HG03460 (cell line): ENCODE measurements at regions not wholly inside any gene's neighbourhood (a gene's known extent, or its start where the extent isn't known, plus 50 kb on each side); places are given as distances from the start of the nearest gene placed in this dataset.

Experiments
- ATAC-seq: cut with Tn5 transposase; IDR thresholded peaks from one replicate; pipeline ENCODE4 v1.9.1; 2021; ENCODE audit not compliant: unreplicated experiment

DNA sequence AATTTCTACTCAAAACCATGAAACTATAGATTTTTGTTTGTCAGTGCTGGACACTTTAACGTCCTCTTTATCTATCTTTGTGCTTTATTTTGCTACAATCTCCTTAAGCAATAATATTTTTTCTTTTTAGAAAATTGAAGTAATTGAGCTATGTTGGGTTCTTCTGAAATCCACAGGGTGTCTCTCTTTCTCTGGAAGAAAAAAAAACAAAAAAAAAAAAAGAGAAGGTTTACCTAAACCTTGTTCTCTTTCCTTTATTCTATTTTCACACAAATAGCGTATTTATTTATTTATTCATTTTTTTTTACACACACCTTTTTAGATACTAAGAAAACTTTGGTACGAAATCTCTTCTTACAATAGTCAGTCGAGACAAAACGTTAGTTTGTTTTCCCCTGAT lies 601.0 kb downstream of the EDEM1 start:
- ATAC-seq, result no peak

DNA sequence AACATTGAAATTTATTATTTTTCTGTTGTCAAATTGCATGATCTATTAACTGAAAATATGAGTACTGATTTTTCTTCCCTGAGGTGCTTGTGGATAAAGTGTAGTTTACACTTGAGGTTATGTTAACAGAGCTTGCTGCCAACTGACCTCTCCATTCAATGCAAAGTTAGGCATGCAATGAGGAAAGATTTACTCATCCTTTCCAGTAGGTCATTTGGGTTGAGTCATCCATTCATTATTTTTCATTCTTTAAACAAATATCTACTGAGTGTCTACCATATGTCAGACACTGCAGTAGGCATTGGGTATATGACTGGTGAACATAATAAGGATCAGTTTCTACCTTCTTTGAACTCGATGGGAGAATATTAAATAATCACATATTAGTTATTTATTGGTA lies 604.1 kb downstream of the EDEM1 start:
- ATAC-seq, result no peak

DNA sequence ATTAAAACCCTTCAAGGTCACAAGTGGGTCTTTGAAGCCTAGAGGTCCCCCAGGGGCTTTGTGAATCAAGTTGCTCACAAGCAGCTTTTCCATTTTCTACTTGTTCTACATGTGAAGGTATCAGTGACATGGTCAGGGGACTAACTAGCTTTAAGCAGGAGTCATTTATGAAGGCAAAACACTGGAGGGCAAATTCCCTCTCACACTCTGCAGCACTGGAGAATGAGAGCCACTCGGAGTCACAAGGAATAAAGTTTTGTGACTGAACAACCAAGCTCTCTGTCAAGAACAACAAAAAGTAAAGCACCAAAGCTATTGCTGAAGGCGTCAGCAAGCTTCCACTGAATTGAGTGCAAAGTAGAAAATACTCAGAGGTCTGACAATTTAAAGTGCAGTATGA lies 609.0 kb downstream of the EDEM1 start:
- no peak for ATAC-seq

DNA sequence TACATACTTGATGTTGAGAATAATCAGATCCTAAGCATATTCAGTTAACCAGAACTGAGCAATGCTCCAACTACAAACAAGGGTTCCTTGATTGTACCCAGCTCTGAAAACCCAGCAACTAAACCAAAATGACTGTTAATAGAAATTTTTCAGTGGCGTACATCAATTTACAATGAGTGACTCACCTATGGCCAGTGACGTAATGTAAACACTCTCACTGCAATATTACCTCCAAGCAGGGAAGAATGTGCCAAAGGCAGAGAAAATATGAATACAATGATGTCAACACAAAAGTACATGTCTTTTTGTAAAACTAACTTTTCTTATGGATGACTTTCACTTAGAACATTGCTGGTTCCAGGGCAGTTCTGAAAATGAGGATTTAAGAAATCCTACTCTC lies 611.3 kb downstream of the EDEM1 start:
- no peak for ATAC-seq

DNA sequence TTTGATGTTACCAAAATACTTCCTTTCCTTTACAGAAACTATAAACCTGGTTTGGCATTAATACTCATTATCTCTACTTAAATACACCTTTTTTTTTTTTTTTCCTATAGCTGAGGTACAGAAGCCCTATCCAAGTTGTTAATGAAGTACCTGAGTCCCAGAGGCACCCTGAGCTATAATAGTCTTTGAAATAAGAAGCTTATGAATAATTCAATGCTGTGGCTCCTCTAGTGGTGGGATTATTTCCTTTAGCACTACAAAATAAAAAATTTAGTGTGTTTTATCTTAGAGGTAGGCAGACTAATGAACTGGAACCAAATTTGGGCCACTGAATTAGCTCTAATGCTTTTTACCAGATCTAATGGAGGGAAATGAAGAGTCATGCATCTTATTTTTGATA lies 611.9 kb downstream of the EDEM1 start:
- ATAC-seq, result no peak

DNA sequence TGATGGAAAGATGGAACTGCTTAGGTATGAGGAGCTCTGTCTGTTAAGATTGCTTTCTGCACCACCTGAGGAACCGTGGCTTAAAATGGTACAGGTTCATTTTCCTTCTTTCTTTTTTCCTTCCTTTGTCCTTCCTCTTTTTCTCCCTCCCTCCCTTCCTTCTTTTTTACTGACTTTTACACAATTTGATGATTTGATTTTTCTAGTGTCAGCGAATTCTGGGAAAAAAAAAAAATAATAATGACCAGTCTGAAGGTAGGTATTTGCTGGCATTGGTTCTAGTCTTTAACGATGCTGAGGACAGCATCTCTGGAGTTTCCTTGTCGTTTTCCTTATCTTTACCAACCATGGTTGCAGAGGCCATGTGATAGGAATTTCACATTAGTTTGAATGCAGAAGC lies 613.5 kb downstream of the EDEM1 start:
- no peak for ATAC-seq

DNA sequence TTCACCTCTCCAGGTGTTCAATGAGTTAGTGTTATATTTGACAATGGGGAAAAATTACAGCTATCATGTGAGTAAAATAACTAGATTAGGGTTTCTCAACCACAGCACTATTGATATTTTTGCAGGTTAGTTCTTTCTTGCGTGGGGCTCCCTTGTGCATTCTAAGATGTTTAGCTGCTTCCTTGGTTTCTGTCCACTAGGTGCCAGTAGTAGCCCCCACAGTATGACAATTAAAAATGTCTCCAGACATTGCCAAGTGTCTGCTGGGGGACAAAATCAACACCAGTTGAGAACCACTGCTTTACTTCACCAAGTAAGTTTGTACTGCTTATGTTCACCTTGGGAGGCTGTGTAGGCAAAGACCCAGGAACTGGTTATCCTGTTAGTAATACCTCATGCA lies 618.7 kb downstream of the EDEM1 start:
- no peak for ATAC-seq

DNA sequence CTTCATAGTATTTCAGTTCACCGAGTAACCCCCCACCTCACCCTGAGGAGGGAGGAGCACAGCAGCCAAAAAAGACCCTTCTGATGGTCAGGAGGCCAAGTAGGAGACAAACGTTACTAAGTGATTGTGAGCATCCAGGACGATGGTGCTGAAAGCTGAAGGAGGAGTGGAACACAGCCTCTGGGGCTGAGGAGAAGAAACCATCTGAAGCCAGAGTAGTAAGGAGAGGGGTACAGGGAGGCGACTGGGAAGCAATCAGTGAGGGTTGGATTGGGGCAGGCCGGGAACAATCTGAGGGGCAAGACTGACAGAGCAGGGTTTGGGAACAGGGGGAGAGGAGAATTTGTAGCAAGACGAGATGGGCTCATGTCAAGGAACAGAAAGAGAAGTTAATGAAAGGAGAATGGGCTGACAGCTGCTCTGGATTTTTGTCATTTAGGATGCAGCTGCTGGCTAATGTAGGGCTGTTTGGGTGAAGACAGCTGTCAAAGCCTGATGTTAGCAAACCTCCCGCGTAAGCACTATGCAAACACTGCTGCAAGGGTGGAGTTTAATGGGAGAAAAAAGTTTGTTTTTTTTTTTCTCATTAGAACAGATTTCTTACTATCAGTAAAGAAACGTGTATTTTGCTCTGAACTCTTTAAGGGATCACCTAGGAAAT lies 622.2 kb downstream of the EDEM1 start:
- ATAC-seq, result no peak

DNA sequence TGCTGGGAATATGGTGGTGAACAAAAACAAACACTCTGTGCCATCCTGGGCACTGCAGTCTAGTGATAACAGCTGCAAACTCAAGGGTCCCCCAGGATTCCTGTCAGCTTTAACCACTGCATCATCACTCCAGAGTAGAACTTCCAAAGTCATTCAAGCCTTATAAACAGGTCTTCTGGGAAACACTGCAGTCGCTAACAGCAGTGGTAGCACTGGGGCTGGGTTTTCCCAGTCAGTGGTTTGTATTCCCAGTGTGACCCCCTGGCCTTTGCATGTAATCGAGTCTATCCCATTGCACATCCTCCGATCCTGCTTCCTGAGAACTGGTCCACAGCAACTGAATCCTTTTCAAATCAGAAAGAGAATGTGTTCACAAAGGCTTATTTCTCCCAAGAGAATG lies 623.5 kb downstream of the EDEM1 start:
- no peak for ATAC-seq

DNA sequence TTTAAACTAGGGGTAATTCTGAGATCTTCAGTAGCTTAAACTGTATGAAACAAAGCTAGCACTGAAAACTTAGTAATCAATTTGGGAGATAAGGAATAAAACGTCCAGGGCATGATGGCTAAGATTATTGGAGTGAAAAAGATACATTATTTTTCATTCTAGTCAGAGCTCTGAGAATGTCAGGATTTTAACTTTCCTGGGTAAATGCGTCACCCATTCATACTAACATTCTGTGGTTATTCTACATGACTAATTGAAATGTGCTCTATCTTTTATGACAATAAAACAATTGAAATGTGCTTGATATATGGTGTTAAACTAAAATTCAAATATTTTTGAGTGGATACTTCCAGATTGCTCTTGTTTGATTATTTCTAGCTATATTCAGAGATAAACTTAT lies 626.0 kb downstream of the EDEM1 start:
- ATAC-seq, result no peak

DNA sequence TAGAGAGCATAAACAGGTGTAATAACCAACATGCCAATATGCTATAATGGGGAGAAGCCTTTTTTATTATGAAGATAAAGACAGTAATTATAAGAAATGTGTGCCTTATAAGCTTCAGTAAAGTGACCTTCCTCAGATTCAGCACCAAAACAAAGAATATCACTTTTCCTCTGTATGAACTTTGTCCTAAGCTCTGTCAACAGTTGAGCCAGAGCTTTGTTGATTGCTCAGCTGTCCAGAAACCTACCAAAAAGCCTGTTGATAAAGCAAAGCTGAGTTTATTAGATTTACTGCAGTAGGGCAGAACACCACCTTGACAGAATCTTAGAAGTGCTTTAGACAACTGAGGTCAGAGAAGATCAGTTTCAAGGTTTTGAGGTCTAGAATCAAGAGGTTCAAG lies 635.3 kb downstream of the EDEM1 start:
- ATAC-seq, result no peak

DNA sequence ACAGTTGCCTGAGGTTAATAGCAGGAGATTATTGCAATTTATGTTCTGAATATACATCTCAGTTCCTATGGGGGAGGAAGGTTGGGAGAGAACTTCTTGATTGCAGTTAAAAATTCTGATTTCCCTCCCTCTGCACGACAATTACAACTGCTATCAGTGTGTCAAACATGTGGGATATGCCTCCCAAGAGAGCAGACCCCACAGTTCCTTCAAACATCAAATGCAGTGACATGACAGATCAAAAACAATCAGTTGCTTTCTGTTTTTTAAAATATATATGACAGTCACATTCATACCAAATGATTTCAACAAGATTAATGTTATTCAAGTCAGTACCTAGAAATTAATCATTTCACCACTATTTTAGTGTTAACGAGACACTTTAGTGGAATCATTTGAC lies 639.0 kb downstream of the EDEM1 start:
- no peak for ATAC-seq

DNA sequence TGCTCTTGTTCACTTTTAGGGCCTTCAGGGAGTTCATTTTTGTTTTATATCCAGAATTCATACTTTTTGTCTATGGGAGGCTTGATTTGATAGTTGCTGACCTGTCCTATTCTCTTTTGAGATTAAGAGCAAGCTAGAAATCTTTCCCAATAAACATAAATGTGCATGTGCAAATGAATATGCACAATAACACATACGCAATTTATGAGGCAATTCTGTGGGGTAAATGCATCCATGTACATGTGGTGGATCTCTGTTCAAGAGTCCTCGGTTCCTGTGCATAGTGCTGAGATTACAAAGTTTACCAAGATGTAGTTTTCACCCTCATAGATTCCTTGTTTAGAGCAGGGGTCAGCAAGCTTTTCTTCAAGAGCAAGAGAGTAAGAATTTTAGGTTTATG lies 640.7 kb downstream of the EDEM1 start:
- no peak for ATAC-seq

DNA sequence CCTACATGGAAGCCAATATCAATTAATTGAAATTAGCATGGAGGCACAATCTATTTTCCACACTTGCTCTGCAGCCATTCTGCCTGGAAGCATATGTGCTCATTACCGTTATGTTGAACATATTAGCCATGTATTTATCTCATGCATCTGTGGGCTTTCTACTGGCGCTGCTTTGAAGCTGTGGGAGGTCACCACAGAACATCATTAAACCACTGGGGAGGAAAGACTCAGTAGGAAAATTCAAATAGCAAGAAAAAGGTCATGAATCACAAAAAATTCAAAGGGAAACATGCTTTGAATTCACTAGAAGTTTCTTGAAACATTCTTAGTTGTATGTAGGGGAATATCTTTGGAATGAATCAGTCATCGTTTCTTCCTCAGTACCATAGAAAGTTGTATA lies 652.5 kb downstream of the EDEM1 start:
- ATAC-seq, result no peak

DNA sequence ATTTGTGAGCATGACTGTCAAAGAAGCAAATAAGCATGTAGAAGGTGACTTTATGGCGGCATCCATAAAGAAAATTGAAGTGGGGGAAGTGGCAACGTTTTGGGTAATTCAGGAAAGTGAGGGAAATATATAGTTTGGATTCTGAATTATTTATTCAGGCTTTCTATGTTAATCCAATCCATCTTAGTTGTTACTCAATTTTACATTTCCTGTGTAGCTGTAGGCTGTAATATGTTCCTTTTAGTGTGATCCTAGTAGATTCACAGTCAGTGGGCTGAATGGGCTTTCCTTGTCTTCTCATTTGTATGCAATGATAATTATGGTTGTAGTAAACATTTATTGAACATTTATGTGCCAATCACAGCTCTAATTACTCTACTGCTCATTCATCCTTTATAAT lies 654.1 kb downstream of the EDEM1 start:
- no peak for ATAC-seq

DNA sequence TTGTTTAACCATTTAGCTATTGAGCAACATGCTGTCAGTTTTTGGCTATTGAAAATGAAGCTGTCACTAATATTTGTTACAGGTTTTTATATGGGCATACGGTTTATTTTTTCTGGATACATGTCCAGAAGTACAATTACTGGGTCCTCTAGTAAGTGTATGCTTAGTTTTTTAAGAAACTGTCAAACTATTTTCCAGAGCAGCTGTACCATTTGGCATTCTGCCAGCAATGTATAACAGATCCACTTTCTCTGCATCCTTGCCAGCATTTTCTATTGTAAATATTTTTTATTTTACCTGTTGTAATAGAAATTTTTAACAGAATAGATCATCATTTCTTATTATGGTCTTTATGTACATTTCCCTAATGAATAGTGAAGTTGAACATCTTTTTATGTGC lies 658.8 kb downstream of the EDEM1 start:
- ATAC-seq, result no peak

DNA sequence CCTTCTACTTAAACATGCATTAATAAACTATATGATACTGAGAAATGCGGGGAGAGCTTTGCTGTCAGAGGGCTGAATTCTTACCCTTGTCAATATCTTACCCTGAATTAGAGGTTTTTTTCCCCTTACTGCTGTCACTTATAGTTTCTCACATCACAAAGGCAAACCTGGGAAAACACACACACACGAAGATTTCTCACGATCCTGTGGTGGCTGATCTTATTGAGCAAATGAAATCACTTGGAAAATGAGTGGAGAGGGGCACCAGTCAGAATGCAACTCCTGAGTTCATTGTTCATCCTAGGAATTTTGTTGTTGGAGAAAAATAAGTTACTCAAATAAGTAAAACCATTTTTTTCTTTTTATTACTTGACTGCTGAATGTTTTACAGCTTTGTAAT lies 673.6 kb downstream of the EDEM1 start:
- no peak for ATAC-seq

DNA sequence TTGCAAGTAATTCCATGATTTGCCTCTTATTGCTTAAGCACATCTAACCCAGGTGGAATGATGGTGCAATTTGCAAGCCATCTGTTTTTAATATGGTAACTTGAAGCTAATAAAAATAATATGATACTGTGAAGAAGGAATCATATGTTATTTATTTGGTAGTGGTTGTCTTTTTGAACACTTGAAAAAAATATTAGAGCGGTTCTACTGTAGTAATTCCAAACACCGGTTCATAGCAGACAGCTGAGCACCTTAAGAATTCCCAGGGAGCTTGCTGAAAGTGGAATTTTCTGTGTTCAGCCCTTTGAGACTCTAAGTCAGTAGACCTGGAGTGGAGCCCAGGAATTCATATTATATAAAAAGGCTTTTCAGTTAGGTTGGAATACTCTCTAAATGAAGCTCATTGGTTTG lies 687.4 kb downstream of the EDEM1 start:
- ATAC-seq, result no peak

DNA sequence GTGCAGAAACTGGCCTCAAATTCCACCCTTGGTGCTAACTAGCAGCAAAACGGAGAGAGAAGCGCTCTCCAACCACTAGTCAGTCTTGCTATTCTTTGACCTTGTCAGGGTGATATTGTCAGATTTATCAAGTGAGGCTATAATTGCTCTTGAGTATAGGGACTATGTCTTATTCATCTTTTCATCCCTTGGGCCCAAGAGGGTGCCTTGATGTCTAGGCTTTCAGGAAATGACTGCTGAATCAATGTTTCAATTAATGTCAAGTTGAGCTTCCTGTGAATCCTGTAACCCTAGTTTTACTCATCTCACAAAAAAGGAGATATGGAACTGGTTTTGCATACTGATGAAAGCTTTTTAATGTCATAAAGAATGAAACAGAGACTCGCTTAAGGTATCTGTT lies 701.3 kb downstream of the EDEM1 start:
- no peak for ATAC-seq

DNA sequence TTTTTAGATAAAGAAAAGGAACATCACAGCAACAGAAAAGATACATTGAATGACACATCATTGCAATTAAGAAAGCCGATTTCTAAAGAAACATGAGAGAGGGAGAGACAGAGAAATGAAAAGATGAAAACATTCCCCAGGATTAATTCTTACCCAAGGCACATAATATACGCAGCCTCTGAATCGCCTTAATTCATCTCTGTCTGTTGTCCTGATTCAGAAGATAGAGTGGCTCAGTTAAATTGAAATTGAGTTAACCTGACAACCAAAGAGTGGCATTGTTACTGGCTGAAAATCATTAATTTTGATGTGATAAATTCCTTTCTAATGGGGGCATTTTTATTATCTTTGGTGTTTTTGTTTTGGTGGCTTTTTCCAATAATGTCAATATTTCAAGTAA lies 701.9 kb downstream of the EDEM1 start:
- no peak for ATAC-seq

DNA sequence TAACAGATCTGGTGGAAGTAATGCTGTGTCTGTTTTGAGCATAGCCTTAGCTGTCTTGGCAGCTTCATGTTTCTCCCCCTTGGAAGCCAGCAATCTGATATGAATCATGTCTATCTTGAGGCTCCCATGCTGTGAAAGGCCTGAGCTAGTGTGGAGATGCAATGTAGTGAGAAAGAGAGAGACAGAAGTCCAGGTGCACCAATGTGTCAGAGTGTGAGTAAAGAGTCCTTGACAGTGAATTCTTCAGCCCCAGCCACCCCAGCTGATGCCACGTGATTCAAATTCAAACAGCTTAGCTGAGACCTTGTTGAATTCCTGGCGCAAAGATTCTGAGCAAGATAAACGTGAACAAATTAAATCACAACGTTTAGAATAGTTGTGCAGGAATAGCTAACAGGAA lies 704.2 kb downstream of the EDEM1 start:
- no peak for ATAC-seq

DNA sequence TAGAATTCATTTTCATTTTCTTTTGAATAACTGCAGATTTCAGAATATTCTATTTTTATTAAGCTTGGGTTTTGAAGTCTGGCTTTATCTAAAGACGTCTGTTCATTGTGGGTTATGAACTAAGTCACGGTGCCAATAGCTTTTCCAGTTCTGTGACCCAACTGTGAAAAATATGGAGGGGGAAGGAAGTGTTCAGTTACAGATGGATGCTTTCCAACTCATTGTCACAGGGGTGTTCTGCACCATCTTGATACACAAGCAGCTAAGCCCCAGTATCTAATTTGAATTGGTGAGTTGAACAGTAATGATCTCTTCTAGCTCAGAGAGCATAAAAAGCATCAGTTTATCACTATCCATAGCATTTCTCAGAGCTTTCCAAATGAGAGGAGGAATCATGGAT lies 710.6 kb downstream of the EDEM1 start:
- ATAC-seq, result no peak

DNA sequence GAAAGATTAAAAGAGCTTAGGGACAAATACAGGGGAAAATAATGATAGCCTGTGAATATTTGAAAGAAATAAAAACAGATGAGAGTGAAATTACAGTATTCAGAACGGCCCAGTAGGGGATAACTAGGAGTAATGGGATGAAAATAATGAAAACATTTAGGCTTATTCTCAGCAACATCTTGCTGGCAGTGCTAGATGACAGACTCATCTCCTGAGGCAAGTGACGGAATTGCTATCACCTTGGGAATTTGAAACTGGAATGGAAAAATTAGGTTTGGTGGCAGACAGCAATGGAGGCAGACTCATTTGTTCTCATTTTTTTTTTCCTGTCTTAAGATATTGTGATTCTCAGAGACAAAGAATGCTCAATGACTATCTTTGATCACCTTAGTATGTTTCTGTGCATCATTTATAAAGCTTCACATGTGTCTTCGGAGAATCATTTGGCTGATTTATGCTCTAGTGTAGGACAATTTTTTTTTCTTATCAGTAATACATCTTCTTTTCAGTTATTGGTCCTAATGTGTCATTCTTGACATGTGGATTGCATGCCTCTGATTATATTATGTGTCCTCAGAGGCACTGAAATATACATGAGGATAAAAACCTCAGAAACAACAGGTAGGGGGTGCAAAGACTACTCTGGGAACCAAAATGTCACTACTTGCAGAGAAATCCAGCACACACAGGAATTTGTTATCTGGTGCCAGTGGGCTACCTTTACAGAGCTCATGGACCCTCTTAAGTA lies 711.7 kb downstream of the EDEM1 start:
- ATAC-seq, result no peak
